HG02571 (cell line): ENCODE measurements at regions not wholly inside any gene's neighbourhood (a gene's known extent, or its start where the extent isn't known, plus 50 kb on each side); places are given as distances from the start of the nearest gene placed in this dataset.
"Not testable (repeated sequence)": the region's sequence is repeated elsewhere in the genome, so short reads cannot be mapped to it uniquely, and the experiment has no call there.

Experiments used
- ATAC-seq: cut with Tn5 transposase; IDR thresholded peaks from one replicate; pipeline ENCODE4 v1.9.1; 2021; ENCODE audit warnings: mild to moderate bottlenecking, moderate library complexity; ENCODE audit not compliant: unreplicated experiment

DNA sequence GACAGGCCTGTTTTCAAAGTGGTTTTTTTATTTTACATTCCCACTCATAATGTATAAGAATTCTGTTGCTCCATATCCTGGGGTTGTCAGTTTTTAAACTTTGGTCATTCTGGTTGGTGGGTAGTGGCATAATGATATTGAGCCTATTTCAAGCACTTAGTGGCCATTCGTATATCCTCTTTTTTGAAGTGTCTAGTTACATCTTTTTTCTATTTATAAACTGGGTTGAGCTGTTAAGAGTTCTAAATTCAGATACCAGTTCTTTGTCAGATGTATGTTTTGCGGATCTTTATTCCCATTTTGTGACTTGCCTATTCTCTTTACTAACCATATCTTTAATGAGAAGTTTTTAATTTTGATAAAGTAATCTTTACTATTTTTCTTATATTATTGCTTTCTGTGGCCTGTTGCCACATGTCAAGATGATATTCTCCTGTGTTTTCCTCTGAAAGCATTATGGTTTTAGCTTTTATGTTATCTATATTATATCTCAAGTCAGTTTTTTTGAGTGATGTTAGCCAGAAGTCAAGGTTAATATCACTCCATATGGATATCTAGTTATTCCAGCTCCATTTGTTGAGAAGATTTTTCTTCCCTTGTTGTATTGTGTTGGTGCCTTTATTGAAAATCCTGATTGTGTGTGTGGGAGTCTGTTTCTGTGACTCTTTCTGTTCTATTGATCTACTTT, 110.9 kb downstream of the FHIP1A start:
- no peak for ATAC-seq

DNA sequence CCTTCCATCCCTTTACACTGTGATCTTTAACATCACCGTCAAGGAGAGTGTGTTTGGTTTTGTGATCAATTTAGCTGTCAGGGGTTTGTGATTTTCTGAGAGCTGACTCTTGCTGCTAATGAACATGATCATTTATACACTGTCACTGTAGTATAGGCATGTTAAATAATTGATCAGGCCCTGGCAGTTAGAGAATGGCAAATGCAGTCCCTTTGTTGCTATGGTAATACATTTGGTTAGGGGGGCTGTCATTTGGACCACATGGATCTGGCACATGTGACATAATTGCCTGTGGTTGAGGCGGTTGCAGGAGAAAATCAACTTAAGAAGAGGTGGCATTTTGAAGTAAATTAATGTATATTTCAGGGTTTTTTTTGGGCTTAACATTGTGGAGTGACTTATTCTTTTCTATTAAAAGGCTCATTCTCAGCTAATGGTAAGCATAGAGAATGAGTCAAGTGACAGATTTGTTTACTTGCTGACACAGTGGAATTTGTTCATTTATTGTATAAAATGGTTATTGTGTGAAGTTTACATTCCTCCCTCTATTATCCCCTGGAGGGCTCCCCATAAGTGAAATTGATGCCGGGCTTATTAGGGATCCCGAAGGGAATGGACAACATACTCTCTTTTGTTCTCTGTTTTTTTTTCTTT, 114.0 kb downstream of the FHIP1A start:
- ATAC-seq, result no peak

GRCh38 chr4:151524610-151525009, 115.6 kb downstream of the FHIP1A start:
- ATAC-seq, result no peak

DNA sequence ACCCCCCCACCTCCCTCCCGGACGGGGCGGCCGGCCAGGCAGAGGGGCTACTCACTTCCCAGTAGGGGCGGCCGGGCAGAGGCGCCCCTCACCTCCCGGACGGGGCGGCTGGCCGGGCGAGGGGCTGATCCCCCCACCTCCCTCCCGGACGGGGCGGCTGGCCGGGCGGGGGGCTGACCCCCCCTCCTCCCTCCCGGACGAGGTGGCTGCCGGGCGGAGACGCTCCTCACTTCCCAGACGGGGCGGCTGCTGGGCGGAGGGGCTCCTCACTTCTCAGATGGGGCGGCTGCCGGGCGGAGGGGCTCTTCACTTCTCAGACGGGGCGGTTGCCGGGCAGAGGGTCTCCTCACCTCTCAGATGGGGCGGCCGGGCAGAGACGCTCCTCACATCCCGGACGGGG, 117.5 kb downstream of the FHIP1A start:
- ATAC-seq, result not testable (repeated sequence)

DNA sequence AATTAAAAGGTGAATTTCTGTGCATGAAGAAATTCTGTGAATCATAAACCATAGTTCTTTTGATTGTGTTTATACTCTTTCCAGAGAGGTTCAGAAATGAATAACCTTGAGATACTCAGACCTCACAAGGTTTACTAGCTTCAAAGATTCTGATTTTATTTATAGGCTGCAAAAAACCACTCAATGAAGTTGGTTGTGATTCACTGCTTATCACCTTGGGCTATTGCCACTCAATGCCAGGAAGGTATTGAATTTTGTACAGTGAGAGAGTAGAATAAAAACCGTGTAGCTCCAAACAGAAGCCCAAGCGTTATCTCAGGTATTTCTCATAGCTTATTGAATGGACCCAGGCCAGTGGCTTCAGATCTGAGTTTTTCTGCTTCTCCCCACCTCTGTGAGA, 118.7 kb downstream of the FHIP1A start:
- no peak for ATAC-seq

DNA sequence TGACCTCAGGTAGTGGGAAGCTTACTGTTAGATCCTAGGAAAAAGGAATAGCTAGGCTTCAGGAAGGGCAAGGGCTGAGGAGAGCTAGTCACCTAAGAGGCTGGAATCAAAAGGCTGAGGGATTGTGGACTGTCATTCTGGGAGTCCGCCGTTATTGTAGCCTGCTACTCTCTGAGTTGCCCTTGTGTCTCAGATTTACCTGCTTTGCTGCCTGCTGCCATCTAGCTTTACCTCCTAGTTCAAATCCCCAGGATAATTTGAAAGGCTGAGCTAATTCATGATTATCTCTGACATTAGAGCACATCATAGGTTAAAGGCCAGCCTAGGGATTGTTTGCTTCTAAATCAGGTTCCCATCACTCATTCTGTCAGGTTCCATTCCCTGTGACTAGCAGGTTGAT, 120.2 kb downstream of the FHIP1A start:
- ATAC-seq, result no peak

DNA sequence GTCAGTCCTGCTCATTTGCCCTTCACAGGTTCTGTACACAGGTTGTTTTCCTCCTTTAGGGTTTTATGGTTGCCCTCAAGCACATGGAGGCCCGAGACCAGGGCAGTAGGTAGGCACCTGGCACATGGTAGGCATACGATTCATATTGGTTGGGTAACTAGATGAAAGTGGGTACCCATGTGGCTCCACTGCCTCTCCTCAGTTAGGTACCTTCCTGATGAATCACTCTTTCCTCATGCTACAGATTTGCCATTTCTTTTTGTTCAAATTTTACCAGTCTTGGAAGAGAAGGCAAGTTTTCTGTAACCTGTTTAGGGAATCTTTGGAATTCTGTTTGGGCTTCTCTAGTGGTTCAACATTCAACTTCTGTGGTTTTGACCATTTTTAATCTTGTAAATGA, 121.3 kb downstream of the FHIP1A start:
- no peak for ATAC-seq

DNA sequence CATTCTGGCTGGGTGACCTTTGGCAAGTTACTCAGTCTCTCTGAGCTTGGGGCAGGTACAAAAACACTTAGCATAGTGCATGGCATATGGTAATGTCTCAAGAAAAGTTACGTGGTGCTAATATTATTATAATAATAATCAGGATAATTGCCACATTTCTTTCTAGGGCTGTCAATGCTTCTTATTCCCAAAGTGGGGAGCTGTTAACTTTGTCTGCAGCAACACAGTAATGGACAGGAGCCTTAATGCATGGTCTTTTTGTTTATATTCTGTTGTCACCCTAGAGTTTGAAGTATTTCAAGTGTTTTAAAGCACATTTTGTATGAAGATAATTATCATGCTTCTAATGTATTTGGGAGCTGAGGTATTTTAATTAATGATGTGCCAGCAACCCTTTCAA, 121.8 kb downstream of the FHIP1A start:
- no peak for ATAC-seq

DNA sequence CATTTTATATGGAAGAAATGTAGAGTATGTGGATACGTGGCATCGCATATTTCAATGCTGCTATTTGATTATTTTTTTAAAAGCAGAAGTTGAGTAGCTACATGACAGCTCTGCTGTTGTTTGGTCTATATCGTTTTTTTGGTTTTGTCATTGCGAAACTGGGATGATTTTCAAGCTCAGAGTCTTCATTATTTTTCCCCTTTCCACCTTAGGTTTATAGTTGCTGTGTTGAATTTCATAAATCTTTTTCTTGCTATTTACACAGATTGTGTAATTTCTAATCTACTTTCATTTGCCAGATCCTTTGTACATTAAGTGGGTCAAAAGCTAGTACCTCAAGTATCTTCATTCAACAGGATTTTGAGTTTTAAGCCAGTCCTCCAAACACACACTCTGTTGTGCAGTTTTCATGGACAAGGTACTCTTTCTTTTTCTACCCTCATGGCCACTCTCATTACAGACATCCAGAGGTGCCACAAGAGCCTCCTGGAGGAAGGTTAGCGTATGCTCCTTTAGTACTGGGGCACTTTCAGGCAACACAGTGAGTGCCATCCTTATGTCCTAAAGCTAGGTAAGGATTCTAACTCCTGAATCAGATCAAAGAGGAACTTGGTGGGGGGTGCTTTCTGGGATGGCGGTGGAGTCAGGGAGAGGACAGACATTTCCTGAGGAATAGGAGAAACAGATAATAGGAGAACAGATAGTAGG, 123.2 kb downstream of the FHIP1A start:
- ATAC-seq, result no peak

DNA sequence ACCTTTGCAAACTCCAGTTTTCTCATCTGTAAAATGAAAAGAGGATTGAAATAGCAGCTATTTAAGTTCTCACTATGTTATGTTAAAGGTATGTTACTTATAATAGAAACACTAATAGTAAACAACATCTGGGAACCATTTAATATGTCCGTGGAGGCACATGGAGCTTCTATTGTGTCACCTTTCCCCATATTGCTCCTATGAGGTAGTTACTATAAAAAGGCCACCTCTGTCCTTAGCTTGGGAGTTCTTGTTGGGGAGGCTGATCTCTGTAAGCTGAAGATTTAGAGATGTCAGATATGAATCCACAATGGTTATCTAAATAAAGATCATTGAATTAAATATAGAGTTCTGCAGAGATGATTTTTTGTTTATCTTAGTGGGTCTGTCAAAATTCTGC, 125.2 kb downstream of the FHIP1A start:
- no peak for ATAC-seq

GRCh38 chr4:151535366-151535765, 126.4 kb downstream of the FHIP1A start:
- ATAC-seq, result no peak

DNA sequence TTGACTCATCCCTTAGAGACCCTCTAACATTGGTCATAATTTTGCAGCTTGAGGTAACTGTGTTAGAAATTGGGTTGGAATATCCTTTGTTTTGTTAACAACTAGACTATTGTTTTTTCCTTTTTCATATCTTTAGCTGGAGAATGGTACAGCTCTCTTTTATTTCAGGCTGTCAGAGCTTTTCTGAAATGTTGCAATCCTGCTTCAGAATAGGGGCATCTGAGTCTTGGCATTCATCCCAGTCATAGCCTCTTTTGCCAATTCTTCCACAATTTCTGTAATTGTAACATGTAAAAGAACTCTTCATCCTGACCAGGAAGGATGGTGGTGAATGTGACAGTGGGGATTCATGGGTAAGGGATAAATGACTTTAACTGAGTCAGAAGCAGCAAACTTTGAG, 128.7 kb downstream of the FHIP1A start:
- no peak for ATAC-seq

- no peak for ATAC-seq
Measured at GRCh38 chr4:151538963-151539362, 130.0 kb downstream of the FHIP1A start.

GRCh38 chr4:151540728-151541388, 131.9 kb downstream of the FHIP1A start:
- ATAC-seq, result no peak

- ATAC-seq, result no peak
Measured at GRCh38 chr4:151541389-151542071, 132.6 kb downstream of the FHIP1A start.

DNA sequence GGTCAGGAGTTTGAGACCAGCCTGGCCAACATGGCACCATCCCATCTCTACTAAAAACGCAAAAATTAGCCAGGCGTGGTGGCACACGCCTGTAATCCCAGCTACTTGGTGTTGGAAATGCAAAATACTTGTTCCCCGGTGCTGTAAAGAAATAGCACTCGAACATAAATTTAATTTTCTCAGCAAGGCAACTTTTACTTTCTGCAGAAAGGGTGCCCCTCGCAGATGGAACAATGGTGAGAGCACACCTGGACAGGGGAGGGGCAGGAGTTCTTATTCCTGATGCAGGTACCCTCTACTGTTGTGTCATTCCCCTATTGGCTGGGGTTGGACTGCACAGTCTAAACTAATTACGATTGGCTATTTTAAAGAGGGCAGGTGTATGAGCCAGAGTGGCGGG, 139.7 kb downstream of the FHIP1A start:
- ATAC-seq, result no peak

DNA sequence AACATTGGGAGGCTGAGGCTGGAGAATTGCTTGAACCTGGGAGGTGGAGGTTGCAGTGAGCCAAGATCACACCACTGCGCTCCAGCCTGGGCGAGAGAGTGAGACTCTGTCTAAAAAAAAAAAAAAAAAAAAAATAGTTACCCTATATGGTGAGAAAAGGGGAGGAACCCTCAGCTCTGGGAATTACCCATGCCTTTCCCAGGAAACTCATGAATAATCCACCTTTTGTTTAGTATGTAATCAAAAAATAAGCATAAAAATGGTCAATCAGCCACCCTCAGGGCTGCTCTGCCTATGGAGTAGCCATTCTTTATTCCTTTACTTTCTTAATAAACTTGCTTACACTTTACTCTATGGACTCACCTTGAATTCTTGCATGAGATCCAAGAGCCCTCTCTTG, 140.4 kb downstream of the FHIP1A start:
- not testable (repeated sequence) for ATAC-seq

- no peak for ATAC-seq
Measured at GRCh38 chr4:151553874-151554273, 144.9 kb downstream of the FHIP1A start.

GRCh38 chr4:151555151-151555945, 146.4 kb downstream of the FHIP1A start:
- no peak for ATAC-seq

- no peak for ATAC-seq
Measured at GRCh38 chr4:151558496-151559113, 149.6 kb downstream of the FHIP1A start.
